ENCODE measurements at regions not wholly inside any gene's neighbourhood (a gene's known extent, or its start where the extent isn't known, plus 50 kb on each side); places are given as distances from the start of the nearest gene placed in this dataset.

DNA sequence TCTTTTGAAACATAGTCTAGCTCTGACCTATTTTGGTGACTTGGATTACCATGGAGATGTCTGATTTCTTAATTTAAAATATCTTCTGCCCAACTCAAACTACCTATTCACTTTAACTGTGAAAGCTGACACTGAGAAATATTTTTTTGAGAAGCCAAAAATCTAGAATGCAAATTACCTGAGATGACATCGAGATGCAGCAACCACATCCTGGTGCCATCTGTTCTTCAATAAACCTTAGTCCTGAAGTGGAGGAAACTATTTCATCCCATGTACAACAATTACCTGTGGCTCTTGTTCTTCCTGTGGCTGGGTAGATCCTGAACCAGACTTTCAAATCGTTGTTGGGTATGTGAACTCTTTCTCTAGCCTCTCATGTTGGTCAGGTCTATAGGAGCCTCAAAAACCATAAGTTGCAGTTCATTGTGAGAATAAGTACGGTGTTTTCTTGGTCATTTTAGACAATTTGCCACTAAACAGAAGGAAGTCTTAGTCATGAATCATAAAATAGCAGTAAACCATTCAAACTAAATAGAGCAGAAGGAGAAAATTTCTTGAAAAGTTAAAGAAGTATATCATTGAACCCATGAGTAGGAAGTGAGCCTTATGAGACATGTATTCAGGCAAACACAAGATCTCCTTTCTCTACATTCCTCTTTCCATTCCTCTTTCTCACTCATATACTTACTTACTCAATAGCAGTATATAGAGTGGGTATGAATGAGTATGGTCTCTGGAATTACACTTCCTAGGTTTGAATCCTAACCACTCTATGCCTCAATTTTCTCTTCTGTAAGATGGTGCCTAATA lies 176.0 kb downstream of the HMHB1 start:
- Mint-ChIP-seq H3K9me3 (ENCODE audit: low read depth) (no peaks in the 10 kb centered on the region), H3K4me1 (ENCODE audit: low read depth) (no peaks in the 10 kb centered on the region), H3K27ac (no peak overlapping the region), H3K27me3 (peaks cover 4% of the 10 kb centered on the region), H3K36me3 (ENCODE audit: insufficient read depth) (no peaks in the 10 kb centered on the region), H3K4me3 (ENCODE audit: low read depth) (no peak overlapping the region)
- DNase-seq (ENCODE audit: low spot score, unreplicated experiment), result no peak
- TF ChIP-seq, protein P1, sequence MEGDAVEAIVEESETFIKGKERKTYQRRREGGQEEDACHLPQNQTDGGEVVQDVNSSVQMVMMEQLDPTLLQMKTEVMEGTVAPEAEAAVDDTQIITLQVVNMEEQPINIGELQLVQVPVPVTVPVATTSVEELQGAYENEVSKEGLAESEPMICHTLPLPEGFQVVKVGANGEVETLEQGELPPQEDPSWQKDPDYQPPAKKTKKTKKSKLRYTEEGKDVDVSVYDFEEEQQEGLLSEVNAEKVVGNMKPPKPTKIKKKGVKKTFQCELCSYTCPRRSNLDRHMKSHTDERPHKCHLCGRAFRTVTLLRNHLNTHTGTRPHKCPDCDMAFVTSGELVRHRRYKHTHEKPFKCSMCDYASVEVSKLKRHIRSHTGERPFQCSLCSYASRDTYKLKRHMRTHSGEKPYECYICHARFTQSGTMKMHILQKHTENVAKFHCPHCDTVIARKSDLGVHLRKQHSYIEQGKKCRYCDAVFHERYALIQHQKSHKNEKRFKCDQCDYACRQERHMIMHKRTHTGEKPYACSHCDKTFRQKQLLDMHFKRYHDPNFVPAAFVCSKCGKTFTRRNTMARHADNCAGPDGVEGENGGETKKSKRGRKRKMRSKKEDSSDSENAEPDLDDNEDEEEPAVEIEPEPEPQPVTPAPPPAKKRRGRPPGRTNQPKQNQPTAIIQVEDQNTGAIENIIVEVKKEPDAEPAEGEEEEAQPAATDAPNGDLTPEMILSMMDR (IDR thresholded peaks at IDR 0.05; ENCODE audit: unreplicated experiment), result no peak

DNA sequence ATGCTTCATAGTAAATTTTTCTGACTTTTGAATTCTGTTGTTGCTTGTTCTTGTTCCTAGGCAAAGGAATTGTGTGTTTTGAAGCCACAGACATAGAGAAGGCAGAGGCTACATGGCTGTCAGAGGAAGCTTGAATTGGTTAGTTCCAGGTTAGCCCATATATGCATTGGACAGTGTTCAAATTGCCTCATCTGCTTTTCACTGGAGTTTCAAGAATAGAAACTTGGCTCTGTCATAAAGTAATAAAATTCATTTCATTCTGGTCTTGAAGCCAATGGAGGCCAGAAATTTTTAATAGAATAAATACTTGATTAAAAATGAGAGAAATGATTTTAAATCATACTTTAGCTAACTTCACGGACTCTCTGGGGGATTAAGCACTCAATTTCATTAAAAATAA lies 178.0 kb downstream of the YIPF5 start:
- no peaks in the 10 kb centered on the region for H3K4me1 Mint-ChIP-seq (ENCODE audit: low read depth)
- H3K4me3 Mint-ChIP-seq (ENCODE audit: low read depth), result no peak overlapping the region
- TF ChIP-seq, protein P1 (IDR thresholded peaks at IDR 0.05; ENCODE audit: unreplicated experiment), result no peak
- no peaks in the 10 kb centered on the region for H3K36me3 Mint-ChIP-seq (ENCODE audit: insufficient read depth)
- no peaks in the 10 kb centered on the region for H3K9me3 Mint-ChIP-seq (ENCODE audit: low read depth)
- no peak for DNase-seq (ENCODE audit: low spot score, unreplicated experiment)
- H3K27me3 Mint-ChIP-seq, result peaks cover 4% of the 10 kb centered on the region
- H3K27ac Mint-ChIP-seq, result no peak overlapping the region

DNA sequence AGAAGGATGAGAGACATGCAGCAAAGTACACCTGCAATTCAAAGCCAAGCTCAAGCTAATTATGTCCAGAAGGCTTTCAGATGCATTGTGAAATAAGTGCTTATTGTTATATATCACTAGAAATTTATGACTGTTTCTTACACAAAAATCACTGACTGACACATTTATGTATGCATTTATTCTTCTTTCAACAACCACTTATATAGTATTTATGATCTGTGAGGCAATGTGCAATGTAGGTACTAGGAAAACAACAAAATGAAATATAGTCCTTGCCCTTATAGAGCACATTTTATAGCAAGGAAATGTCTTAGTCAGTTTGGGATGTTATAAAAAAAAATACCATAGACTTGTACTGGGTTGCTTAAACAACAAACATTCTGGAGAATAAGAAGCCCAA lies 167.6 kb downstream of the YIPF5 start:
- Mint-ChIP-seq H3K9me3 (ENCODE audit: low read depth) (peaks cover 4% of the 10 kb centered on the region), H3K4me3 (ENCODE audit: low read depth) (no peak overlapping the region), H3K27me3 (no peaks in the 10 kb centered on the region), H3K4me1 (ENCODE audit: low read depth) (no peaks in the 10 kb centered on the region), H3K36me3 (ENCODE audit: insufficient read depth) (no peaks in the 10 kb centered on the region), H3K27ac (no peak overlapping the region)
- TF ChIP-seq, protein P1 (IDR thresholded peaks at IDR 0.05; ENCODE audit: unreplicated experiment), result no peak
- no peak for DNase-seq (ENCODE audit: low spot score, unreplicated experiment)

DNA sequence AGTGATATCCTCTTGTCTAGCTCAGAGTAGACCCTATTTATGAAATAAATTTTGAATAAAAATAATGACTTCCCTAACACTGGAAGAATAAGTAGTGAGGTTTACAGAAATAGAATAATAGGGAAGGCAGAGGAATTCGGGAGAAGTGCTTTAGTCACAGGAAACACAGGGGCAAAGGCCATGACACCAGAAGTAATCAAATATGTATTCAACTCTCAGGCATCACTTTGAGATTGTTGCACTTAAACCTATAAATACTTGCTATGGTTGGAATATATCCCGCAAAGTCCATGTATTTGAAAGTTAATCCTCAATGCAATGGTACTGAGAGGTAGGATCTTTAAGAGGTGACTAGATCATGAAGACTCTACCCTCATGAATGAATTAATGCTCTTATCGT lies 166.8 kb downstream of the YIPF5 start:
- Mint-ChIP-seq H3K27ac (no peak overlapping the region), H3K9me3 (ENCODE audit: low read depth) (peaks cover 4% of the 10 kb centered on the region), H3K4me3 (ENCODE audit: low read depth) (no peak overlapping the region), H3K36me3 (ENCODE audit: insufficient read depth) (no peaks in the 10 kb centered on the region), H3K27me3 (no peaks in the 10 kb centered on the region), H3K4me1 (ENCODE audit: low read depth) (no peaks in the 10 kb centered on the region)
- DNase-seq (ENCODE audit: low spot score, unreplicated experiment), result no peak
- TF ChIP-seq, protein P1 (IDR thresholded peaks at IDR 0.05; ENCODE audit: unreplicated experiment), result no peak

DNA sequence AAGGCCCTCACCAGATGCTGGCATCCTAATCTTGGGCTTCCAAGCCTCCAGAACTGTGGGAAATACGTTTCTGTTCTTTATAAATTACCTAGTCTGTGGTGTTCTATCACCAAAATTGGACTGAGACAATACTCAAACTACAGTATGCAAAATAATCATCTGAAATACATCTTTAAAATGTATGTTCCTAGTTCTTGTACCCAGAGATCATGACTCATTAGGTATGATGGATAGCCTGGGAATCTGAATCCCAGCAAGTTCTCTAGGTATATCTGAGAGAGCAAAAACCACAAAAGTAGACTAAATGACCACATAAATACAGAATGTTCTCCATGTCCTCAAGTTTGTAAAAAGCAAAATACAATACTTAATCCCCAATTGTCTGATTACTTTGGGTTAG lies 166.3 kb downstream of the YIPF5 start:
- Mint-ChIP-seq H3K9me3 (ENCODE audit: low read depth) (peaks cover 4% of the 10 kb centered on the region), H3K27me3 (no peaks in the 10 kb centered on the region), H3K4me3 (ENCODE audit: low read depth) (no peak overlapping the region), H3K27ac (no peak overlapping the region), H3K36me3 (ENCODE audit: insufficient read depth) (no peaks in the 10 kb centered on the region), H3K4me1 (ENCODE audit: low read depth) (no peaks in the 10 kb centered on the region)
- TF ChIP-seq, protein P1 (IDR thresholded peaks at IDR 0.05; ENCODE audit: unreplicated experiment), result no peak
- no peak for DNase-seq (ENCODE audit: low spot score, unreplicated experiment)

All from progenitor cell of endocrine pancreas (in vitro differentiated cells).